ENCODE measurements at regions not wholly inside any gene's neighbourhood (a gene's known extent, or its start where the extent isn't known, plus 50 kb on each side); places are given as distances from the start of the nearest gene placed in this dataset.

GRCh38 chr1:192751260-192751659 is 57.6 kb upstream of the RGS2 start:
- TF ChIP-seq CTCF (IDR thresholded peaks at IDR 0.05; ENCODE audit: insufficient read depth, low read depth, low read length, missing control alignments): no peak
- DNase-seq (ENCODE audit: low read depth): no peak
- no peak overlapping the region for H3K4me3 ChIP-seq (ENCODE audit: low read depth, low read length)

- no peak for DNase-seq (ENCODE audit: low read depth)
- no peak for TF ChIP-seq CTCF (IDR thresholded peaks at IDR 0.05; ENCODE audit: insufficient read depth, low read depth, low read length, missing control alignments)
- H3K4me3 ChIP-seq (ENCODE audit: low read depth, low read length): no peak overlapping the region
Measured at GRCh38 chr1:192756314-192756713, 52.5 kb upstream of the RGS2 start.

- no peak overlapping the region for H3K4me3 ChIP-seq (ENCODE audit: low read depth, low read length)
- no peak for TF ChIP-seq CTCF (IDR thresholded peaks at IDR 0.05; ENCODE audit: insufficient read depth, low read depth, low read length, missing control alignments)
- no peak for DNase-seq (ENCODE audit: low read depth)
Measured at GRCh38 chr1:192756847-192757246, 52.0 kb upstream of the RGS2 start.

GRCh38 chr1:192758492-192758891 is 50.3 kb upstream of the RGS2 start:
- TF ChIP-seq CTCF (IDR thresholded peaks at IDR 0.05; ENCODE audit: insufficient read depth, low read depth, low read length, missing control alignments): no peak
- DNase-seq (ENCODE audit: low read depth): no peak
- H3K4me3 ChIP-seq (ENCODE audit: low read depth, low read length): no peak overlapping the region
